GM21825 (cell line): ENCODE measurements at regions not wholly inside any gene's neighbourhood (a gene's known extent, or its start where the extent isn't known, plus 50 kb on each side); places are given as distances from the start of the nearest gene placed in this dataset.

Experiments
- ATAC-seq: cut with Tn5 transposase; IDR thresholded peaks from one replicate; pipeline ENCODE4 v1.9.1; 2021; ENCODE audit warnings: mild to moderate bottlenecking, moderate library complexity; ENCODE audit not compliant: unreplicated experiment

DNA sequence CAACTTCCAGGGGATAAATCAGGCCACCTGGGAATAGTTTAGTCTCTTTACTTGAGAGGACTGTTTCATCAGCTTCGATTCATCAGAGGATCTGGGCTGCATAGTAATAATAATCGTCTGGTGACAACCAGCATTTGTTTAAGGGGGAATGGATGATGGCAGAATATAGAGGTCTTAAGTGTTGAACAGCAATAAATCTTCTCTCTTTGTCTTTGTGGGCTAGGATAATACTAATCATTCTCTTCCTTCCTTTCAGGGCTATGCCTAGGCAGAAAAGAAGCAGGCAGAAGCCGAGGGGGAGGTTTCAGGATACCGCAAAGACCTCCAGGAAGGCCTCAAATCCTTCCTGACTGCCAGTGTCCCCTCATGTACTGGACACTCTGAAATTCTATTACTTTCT lies 150.4 kb upstream of the GAREM1 start:
- ATAC-seq: no peak

DNA sequence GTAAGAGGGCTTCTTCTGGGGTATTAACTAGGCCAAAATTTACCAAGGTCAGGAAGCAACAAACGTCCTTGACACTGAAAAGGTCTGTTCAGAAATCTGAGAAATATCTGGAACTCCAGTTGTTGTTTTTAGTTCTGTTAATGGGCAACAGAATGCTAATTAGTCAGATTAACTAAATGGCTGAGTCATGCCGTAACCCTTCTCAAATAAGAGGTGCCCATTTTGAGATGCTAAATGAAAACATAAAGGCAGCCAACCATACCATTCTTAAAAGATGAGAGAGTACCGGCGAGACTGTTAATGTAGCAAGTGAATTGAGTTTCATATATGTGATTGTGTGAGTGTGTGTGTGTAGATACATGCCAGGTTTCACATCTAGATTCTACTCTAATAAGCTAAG lies 147.9 kb upstream of the GAREM1 start:
- no peak for ATAC-seq

DNA sequence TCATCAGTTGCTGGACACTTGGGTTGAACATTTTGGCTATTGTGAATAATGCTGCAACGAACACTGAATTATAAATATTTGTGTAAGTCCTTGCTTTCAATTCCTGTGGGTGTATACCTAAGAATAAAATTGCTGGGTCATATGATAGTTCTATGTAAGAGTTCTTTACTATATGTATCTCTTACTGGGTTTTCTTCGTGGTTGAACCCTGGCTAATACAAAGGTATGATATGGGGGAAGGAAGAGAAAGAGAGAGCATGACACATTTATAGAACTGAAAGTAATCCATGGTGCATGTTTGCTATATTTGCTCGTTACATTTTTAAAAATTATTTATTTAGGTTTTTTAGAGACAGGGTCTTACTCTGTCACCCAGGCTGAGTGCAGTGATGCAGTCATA lies 143.1 kb upstream of the GAREM1 start:
- no peak for ATAC-seq

DNA sequence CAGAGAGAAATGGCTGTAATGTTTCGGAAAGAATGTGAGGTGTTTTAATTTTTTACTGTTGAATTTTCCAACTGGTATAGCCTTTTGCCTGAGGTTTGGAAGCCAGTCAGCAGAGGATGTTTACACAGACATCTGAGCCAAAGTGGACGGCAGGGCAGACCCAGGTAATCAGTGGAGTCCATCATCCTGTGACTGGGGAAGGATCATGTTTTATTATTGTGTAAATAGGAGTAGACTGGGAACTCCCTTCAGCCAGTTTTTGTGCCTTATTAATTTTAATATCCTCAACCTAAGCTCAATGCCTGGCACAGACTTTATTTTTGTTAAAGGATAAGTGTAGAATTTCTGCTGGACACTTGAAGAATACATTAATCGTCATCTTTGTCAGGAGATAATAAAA lies 142.0 kb upstream of the GAREM1 start:
- no peak for ATAC-seq

- no peak for ATAC-seq
Measured at GRCh38 chr18:32610176-32610575, 139.5 kb upstream of the GAREM1 start.

DNA sequence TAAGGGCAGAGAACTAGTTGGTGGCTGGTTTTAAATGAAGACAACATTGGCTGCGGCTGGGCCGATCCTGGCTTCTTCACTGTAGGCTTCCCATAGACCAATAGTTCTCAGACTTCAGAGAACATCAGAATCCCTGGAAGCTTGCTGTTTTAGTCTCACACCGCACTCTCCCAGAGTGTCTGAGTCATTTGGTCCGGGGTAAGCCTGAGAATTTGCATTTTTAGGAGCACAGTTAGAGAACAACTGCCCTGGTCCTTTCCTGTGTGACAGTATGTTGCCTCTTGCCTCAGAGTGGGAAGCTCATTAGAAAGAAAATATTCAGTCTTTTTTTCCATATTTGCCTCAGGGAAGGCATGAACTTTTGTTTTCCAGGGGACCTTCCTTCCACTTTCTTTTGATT lies 137.1 kb upstream of the GAREM1 start:
- ATAC-seq: no peak

DNA sequence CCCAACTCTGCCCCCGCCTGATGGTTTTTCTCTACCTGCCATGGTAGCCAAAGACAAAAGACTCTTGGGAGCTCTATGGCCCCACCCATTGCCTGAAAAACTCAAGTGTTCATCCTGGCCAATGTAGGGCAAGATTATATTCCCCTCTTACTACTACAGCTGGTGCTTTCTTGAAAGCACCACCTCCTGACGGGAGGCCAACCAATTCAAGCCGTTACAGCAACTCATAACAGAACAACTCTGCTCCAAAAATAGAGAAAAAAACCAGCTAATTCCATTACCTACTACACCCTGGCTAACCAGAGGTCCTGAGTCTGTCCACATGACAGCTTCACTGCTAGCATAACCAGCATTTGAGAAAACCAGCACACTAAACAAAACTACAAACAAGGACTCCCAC lies 127.5 kb upstream of the GAREM1 start:
- no peak for ATAC-seq

DNA sequence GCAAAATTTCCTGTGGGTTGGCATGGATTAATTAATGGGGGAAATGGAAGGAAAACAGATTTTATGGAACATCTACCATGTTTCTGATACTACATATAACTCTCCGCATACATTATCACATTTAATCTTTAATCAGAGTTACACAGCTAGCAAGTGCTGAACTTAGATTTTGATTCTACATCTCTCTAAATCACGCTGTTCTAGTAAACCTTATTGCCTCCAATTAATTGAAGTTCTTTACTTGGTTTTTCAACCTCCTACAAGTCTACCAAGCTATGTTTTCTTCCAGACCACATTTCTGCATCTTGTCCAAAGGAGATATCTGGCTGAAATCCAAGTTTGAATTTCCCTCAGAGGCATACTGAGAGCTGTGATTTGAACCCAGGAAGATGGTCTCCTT lies 125.8 kb upstream of the GAREM1 start:
- no peak for ATAC-seq

- ATAC-seq: no peak
Measured at GRCh38 chr18:32595832-32596231, 125.2 kb upstream of the GAREM1 start.

- ATAC-seq: no peak
Measured at GRCh38 chr18:32588191-32588590, 117.5 kb upstream of the GAREM1 start.

- ATAC-seq: no peak
Measured at GRCh38 chr18:32583431-32583830, 112.7 kb upstream of the GAREM1 start.

DNA sequence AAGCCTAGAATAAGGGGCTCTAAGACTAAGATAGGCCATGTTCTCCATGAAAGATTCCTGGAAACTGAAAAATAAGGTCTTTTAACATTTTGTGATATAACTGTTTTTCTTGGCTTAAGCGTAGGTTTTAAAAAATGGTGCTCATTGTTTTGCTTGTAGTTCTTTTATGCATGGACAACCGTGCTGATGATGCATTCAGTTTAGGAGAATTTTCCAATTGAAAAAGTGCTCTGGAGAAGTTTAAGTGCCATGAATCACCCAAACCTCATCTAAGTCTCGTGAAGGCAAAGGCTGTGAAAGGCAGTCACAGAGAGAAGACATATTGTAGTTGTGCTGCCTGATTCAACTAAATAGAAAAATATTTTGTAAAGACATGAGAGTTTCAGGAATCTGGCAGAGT lies 111.8 kb upstream of the GAREM1 start:
- ATAC-seq: no peak

DNA sequence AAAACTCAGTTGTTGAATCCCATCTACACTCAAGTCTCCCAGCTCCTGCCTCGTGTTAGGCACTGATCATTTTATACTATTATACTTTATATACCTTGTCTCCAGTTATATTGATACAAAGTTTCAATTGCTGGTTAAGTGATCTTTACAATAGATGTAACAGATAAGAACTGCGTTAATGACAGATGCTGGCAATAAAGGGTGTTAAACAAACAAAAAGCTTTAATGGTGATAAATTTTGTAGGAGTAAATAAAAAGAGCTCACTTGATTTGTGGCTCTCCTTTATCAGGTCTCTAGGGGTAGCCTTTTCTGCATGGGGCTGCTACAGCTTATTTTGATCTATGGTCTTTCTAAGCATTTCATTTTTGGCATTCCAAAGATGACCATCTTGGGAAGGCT lies 106.9 kb upstream of the GAREM1 start:
- no peak for ATAC-seq

- ATAC-seq: no peak
Measured at GRCh38 chr18:32576296-32576916, 105.7 kb upstream of the GAREM1 start.

GRCh38 chr18:32566960-32567359 lies 96.3 kb upstream of the GAREM1 start:
- ATAC-seq: no peak

DNA sequence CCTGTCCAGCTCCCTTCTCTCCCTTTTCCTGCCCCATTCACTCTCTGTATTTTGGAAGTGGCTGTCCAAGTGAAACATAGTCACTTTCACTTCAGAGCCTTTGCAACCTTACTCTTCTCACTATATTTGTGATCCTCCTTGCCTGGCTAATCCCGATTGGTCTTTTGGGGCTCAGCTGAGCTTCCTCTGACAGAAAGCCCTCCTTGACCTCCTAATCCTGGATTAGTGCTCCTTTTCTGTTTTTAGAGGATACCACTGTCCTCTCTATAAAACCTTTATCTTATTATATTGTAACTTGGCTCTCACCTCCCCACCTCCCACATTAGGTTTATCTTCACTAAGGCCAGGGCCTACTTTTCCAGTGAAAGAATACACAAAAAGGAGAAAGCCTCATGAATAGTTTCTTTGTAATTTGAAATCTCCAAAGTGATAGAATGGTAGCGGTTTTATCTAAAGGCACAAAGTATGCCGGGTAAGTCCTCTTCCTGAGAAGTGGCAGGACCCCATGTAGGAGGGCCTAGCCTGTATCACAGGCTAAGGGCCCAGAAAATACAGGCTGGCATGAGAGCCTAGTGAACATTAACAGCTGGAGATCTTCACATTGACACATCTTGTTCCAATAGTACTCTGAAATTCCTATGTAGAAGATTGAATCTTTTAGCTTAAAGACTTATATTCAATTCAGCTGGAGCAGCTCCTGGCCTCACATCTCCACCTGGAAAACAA lies 83.1 kb upstream of the GAREM1 start:
- ATAC-seq: no peak

- no peak for ATAC-seq
Measured at GRCh38 chr18:32553174-32553573, 82.5 kb upstream of the GAREM1 start.

DNA sequence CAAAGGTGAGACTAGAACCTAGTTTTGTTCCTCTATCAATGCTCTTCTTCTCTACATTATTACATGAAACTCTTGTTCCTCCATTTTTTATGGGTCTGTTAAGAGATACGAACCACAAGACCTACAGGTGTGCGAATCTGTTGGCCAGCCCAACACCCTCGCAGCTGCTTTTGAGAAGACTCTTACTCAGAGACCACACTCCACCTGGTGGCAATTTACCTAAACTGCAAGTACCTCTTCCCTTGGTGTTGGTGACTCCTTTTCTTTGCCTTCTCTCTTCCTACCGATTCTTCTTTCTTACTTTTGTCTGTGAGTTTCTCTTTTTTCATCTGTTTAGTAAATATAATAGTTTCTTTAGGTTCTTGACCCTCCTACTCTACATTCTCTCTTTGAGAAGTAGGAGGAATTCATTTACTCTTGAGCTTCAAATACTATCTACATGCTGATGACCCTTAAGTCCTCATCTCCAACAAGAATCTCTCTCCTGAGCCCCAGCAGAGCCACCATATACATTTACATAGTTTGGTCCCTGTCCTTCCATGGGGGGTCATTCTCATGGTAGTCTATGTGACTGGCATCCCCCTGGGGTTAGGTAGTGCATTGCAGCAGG lies 81.8 kb upstream of the GAREM1 start:
- ATAC-seq: peak; percentile 82

DNA sequence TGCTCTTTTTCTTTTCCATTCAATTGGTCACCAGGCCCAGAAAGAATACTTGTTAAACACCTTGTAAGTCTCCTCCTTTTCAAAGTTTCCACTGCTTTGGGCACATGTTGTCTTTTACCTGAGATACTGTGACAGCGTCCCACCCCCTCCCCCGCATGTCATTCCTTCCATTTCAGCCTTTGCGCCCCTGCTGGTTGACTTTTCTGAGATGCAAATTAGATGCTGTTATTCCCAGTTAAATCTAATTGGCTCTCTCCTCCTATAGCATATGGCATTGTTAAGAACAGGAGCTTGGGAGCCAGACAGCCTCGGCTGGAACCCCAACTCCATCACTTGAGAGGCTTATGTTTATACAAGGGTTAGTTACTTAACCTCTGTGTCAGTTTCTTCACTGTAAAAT lies 80.3 kb upstream of the GAREM1 start:
- ATAC-seq: no peak

GRCh38 chr18:32549248-32550110 lies 78.8 kb upstream of the GAREM1 start:
- peak; percentile 76 for ATAC-seq

DNA sequence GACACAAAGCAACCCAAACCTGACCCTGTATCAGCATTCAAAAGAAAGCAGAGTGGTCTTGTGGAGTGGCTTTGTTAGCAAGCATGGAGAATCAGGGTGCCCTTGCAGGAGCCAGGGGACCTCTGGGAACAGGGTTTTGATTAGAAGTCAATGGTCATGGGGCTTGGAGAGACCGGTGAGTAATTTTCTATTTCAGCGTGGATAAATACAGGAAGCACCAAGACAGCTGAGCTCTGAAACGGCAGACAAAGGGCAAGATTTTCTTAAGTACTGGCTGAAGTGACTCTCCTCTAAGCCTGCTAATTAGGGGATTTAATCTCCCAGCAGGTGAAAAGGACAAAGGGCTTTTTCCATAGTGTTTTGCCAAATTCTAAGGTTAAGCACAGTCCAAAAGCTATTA lies 78.0 kb upstream of the GAREM1 start:
- ATAC-seq: no peak

GRCh38 chr18:32545631-32546030 lies 74.9 kb upstream of the GAREM1 start:
- ATAC-seq: no peak
